ENCODE measurements at regions not wholly inside any gene's neighbourhood (a gene's known extent, or its start where the extent isn't known, plus 50 kb on each side); places are given as distances from the start of the nearest gene placed in this dataset.

DNA sequence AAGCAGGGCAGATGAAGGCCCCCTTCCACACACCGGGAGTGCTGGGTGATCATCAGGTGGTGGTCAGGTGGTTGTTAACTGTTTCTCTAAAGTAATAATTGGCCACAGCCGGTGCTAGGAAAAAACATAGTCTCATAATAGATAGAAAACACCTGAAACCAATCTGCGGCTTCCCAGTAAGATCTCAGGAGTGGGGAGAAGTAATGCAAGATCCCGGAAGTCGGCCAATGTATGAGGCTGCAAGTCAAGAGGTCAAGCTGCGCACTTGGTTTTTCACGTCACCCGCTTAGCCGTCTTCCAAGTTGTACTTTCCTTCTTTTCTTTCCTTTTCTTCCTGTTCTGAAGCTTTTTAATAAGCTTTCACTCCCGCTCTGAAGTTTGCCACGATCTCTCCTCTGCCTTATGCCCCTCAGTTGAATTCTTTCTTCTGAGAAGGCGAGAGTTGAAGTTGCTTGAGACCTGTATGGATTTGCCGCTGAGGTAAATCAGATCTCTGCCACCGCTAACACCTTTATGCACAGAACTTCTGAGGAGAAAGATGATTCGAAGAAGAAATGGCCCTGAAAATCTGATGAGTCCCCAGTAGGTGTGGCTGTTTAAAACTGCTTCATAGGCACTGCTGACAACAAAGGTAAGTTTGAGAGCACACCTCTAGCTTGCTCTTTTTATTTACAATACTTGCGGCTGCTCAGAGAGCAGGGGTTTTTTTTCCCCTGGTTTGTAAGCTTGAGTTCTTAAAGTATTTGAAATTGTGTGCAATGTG lies 406.6 kb downstream of the FAM170A start:
- TF ChIP-seq CHD2 (IDR thresholded peaks at IDR 0.05; ENCODE audit: low read length, partially characterized antibody) (no peak), NRF1 (IDR thresholded peaks at IDR 0.05; ENCODE audit: low read depth, low read length) (no peak)
